ENCODE measurements at regions not wholly inside any gene's neighbourhood (a gene's known extent, or its start where the extent isn't known, plus 50 kb on each side); places are given as distances from the start of the nearest gene placed in this dataset.
A peak's percentile ranks its signal among the peaks of the same experiment; 100 is the strongest.

GRCh38 chr12:116403546-116403945 lies 126.1 kb upstream of the MED13L start:
- Histone ChIP-seq H3K27ac (ENCODE audit: insufficient read depth, low read depth, low read length, poor library complexity, severe bottlenecking) (no peak overlapping the region), H3K36me3 (ENCODE audit: control insufficient read depth, insufficient read depth, low read length) (no peaks in the 10 kb centered on the region), H3K9me3 (ENCODE audit: control insufficient read depth, low read length) (no peaks in the 10 kb centered on the region), H3K4me1 (ENCODE audit: control insufficient read depth, insufficient read depth, low read length) (no peaks in the 10 kb centered on the region), H3K4me3 (ENCODE audit: insufficient read depth, low read depth, low read length) (no peak overlapping the region), H3K27me3 (ENCODE audit: control insufficient read depth, insufficient read depth, low read length, poor library complexity, severe bottlenecking) (no peaks in the 10 kb centered on the region)
- 75 to 82% methylated on average over 3 of the region's 3 CpGs for WGBS, 2 experiments

GRCh38 chr12:116404247-116404646 lies 126.8 kb upstream of the MED13L start:
- no peaks in the 10 kb centered on the region for H3K9me3 ChIP-seq (ENCODE audit: control insufficient read depth, low read length)
- no peak overlapping the region for H3K27ac ChIP-seq (ENCODE audit: insufficient read depth, low read depth, low read length, poor library complexity, severe bottlenecking)
- no peak overlapping the region for H3K4me3 ChIP-seq (ENCODE audit: insufficient read depth, low read depth, low read length)
- H3K27me3 ChIP-seq (ENCODE audit: control insufficient read depth, insufficient read depth, low read length, poor library complexity, severe bottlenecking), result no peaks in the 10 kb centered on the region
- H3K4me1 ChIP-seq (ENCODE audit: control insufficient read depth, insufficient read depth, low read length), result no peaks in the 10 kb centered on the region
- H3K36me3 ChIP-seq (ENCODE audit: control insufficient read depth, insufficient read depth, low read length), result no peaks in the 10 kb centered on the region
- 92 to 96% methylated on average over 14 of the region's 14 CpGs for WGBS, 2 experiments

- Histone ChIP-seq H3K9me3 (ENCODE audit: control insufficient read depth, low read length) (no peaks in the 10 kb centered on the region), H3K27me3 (ENCODE audit: control insufficient read depth, insufficient read depth, low read length, poor library complexity, severe bottlenecking) (no peaks in the 10 kb centered on the region), H3K4me3 (ENCODE audit: insufficient read depth, low read depth, low read length) (no peak overlapping the region), H3K4me1 (ENCODE audit: control insufficient read depth, insufficient read depth, low read length) (no peaks in the 10 kb centered on the region), H3K36me3 (ENCODE audit: control insufficient read depth, insufficient read depth, low read length) (no peaks in the 10 kb centered on the region), H3K27ac (ENCODE audit: insufficient read depth, low read depth, low read length, poor library complexity, severe bottlenecking) (no peak overlapping the region)
- 91 to 93% methylated on average over 6 of the region's 6 CpGs for WGBS, 2 experiments
These were observed 127.6 kb upstream of the MED13L start for GRCh38 chr12:116404913-116405611.

- H3K27me3 ChIP-seq (ENCODE audit: control insufficient read depth, insufficient read depth, low read length, poor library complexity, severe bottlenecking), result no peaks in the 10 kb centered on the region
- WGBS, 2 experiments, result 45% methylated on average over 2 to 3 of the region's 3 CpGs
- H3K27ac ChIP-seq (ENCODE audit: insufficient read depth, low read depth, low read length, poor library complexity, severe bottlenecking), result no peak overlapping the region
- no peaks in the 10 kb centered on the region for H3K4me1 ChIP-seq (ENCODE audit: control insufficient read depth, insufficient read depth, low read length)
- H3K9me3 ChIP-seq (ENCODE audit: control insufficient read depth, low read length), result no peaks in the 10 kb centered on the region
- no peaks in the 10 kb centered on the region for H3K36me3 ChIP-seq (ENCODE audit: control insufficient read depth, insufficient read depth, low read length)
- H3K4me3 ChIP-seq (ENCODE audit: insufficient read depth, low read depth, low read length), result no peak overlapping the region
These were observed 129.0 kb upstream of the MED13L start for GRCh38 chr12:116406529-116406928.

- no peaks in the 10 kb centered on the region for H3K9me3 ChIP-seq (ENCODE audit: control insufficient read depth, low read length)
- H3K4me1 ChIP-seq (ENCODE audit: control insufficient read depth, insufficient read depth, low read length), result no peaks in the 10 kb centered on the region
- 91 to 93% methylated on average over 13 of the region's 13 CpGs for WGBS, 2 experiments
- H3K4me3 ChIP-seq (ENCODE audit: insufficient read depth, low read depth, low read length), result no peak overlapping the region
- no peak overlapping the region for H3K27ac ChIP-seq (ENCODE audit: insufficient read depth, low read depth, low read length, poor library complexity, severe bottlenecking)
- no peaks in the 10 kb centered on the region for H3K27me3 ChIP-seq (ENCODE audit: control insufficient read depth, insufficient read depth, low read length, poor library complexity, severe bottlenecking)
- no peaks in the 10 kb centered on the region for H3K36me3 ChIP-seq (ENCODE audit: control insufficient read depth, insufficient read depth, low read length)
These were observed 131.2 kb upstream of the MED13L start for GRCh38 chr12:116408489-116409250.

- H3K4me1 ChIP-seq (ENCODE audit: control insufficient read depth, insufficient read depth, low read length), result peaks cover 5% of the 10 kb centered on the region
- WGBS, 2 experiments, result 94% methylated on average over 3 of the region's 3 CpGs
- H3K27ac ChIP-seq (ENCODE audit: insufficient read depth, low read depth, low read length, poor library complexity, severe bottlenecking), result no peak overlapping the region
- H3K9me3 ChIP-seq (ENCODE audit: control insufficient read depth, low read length), result no peaks in the 10 kb centered on the region
- H3K4me3 ChIP-seq (ENCODE audit: insufficient read depth, low read depth, low read length), result no peak overlapping the region
- no peaks in the 10 kb centered on the region for H3K27me3 ChIP-seq (ENCODE audit: control insufficient read depth, insufficient read depth, low read length, poor library complexity, severe bottlenecking)
- no peaks in the 10 kb centered on the region for H3K36me3 ChIP-seq (ENCODE audit: control insufficient read depth, insufficient read depth, low read length)
These were observed 134.5 kb upstream of the MED13L start for GRCh38 chr12:116411977-116412376.

GRCh38 chr12:116414891-116415290 lies 137.4 kb upstream of the MED13L start:
- H3K27me3 ChIP-seq (ENCODE audit: control insufficient read depth, insufficient read depth, low read length, poor library complexity, severe bottlenecking), result no peaks in the 10 kb centered on the region
- no peaks in the 10 kb centered on the region for H3K9me3 ChIP-seq (ENCODE audit: control insufficient read depth, low read length)
- no peaks in the 10 kb centered on the region for H3K36me3 ChIP-seq (ENCODE audit: control insufficient read depth, insufficient read depth, low read length)
- peaks cover 5% of the 10 kb centered on the region for H3K4me1 ChIP-seq (ENCODE audit: control insufficient read depth, insufficient read depth, low read length)
- no peak overlapping the region for H3K4me3 ChIP-seq (ENCODE audit: insufficient read depth, low read depth, low read length)
- H3K27ac ChIP-seq (ENCODE audit: insufficient read depth, low read depth, low read length, poor library complexity, severe bottlenecking), result peak overlapping the region; percentile 84
- WGBS, 2 experiments, result 89 to 91% methylated on average over 12 of the region's 12 CpGs

GRCh38 chr12:116415408-116416108 lies 138.1 kb upstream of the MED13L start:
- 57 to 61% methylated on average over 21 of the region's 21 CpGs for WGBS, 2 experiments
- H3K27ac ChIP-seq (ENCODE audit: insufficient read depth, low read depth, low read length, poor library complexity, severe bottlenecking), result peak overlapping the region; percentile 84
- H3K9me3 ChIP-seq (ENCODE audit: control insufficient read depth, low read length), result no peaks in the 10 kb centered on the region
- H3K4me3 ChIP-seq (ENCODE audit: insufficient read depth, low read depth, low read length), result no peak overlapping the region
- no peaks in the 10 kb centered on the region for H3K27me3 ChIP-seq (ENCODE audit: control insufficient read depth, insufficient read depth, low read length, poor library complexity, severe bottlenecking)
- peaks cover 10% of the 10 kb centered on the region for H3K4me1 ChIP-seq (ENCODE audit: control insufficient read depth, insufficient read depth, low read length)
- H3K36me3 ChIP-seq (ENCODE audit: control insufficient read depth, insufficient read depth, low read length), result no peaks in the 10 kb centered on the region

- Histone ChIP-seq H3K4me1 (ENCODE audit: control insufficient read depth, insufficient read depth, low read length) (peaks cover 15% of the 10 kb centered on the region), H3K27me3 (ENCODE audit: control insufficient read depth, insufficient read depth, low read length, poor library complexity, severe bottlenecking) (no peaks in the 10 kb centered on the region), H3K9me3 (ENCODE audit: control insufficient read depth, low read length) (no peaks in the 10 kb centered on the region), H3K27ac (ENCODE audit: insufficient read depth, low read depth, low read length, poor library complexity, severe bottlenecking) (peak overlapping the region; percentile 84), H3K4me3 (ENCODE audit: insufficient read depth, low read depth, low read length) (no peak overlapping the region), H3K36me3 (ENCODE audit: control insufficient read depth, insufficient read depth, low read length) (no peaks in the 10 kb centered on the region)
- WGBS, 2 experiments, result 1% methylated on average over 3 of the region's 3 CpGs
These were observed 138.7 kb upstream of the MED13L start for GRCh38 chr12:116416166-116416565.

GRCh38 chr12:116418551-116418950 lies 140.6 kb upstream of the MAP1LC3B2 start:
- peaks cover 15% of the 10 kb centered on the region for H3K4me1 ChIP-seq (ENCODE audit: control insufficient read depth, insufficient read depth, low read length)
- H3K27me3 ChIP-seq (ENCODE audit: control insufficient read depth, insufficient read depth, low read length, poor library complexity, severe bottlenecking), result no peaks in the 10 kb centered on the region
- H3K9me3 ChIP-seq (ENCODE audit: control insufficient read depth, low read length), result no peaks in the 10 kb centered on the region
- no peak overlapping the region for H3K27ac ChIP-seq (ENCODE audit: insufficient read depth, low read depth, low read length, poor library complexity, severe bottlenecking)
- H3K36me3 ChIP-seq (ENCODE audit: control insufficient read depth, insufficient read depth, low read length), result no peaks in the 10 kb centered on the region
- no peak overlapping the region for H3K4me3 ChIP-seq (ENCODE audit: insufficient read depth, low read depth, low read length)
- WGBS, 2 experiments, result 86 to 91% methylated on average over 9 of the region's 9 CpGs
